Femur (tissue), 1 donor: ENCODE measurements at regions not wholly inside any gene's neighbourhood (a gene's known extent, or its start where the extent isn't known, plus 50 kb on each side); places are given as distances from the start of the nearest gene placed in this dataset.

ENCODE experiments used
- DNase-seq: peaks from one replicate; pipeline ENCODE4 v3.0.0-alpha.2; 2017

DNA sequence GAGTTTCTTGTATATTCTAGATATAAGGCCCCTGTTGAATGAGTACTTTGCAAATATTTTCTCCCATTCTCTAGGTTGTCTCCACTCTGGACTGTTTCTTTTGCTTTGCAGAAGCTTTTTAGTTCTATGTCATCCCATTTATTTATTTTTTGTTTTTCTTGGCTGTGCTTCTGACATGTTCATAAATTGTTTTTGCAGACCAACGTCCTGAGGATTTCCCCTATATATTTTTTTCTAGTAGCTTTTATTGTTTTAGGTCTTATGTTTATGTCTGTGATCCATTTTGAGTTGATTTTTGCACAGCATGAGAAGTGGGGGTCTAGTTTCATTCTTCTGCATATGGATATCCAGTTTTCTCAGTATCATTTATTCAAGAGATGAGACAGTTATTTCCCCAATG lies 70.4 kb upstream of the BTG1 start:
- no peak for DNase-seq

DNA sequence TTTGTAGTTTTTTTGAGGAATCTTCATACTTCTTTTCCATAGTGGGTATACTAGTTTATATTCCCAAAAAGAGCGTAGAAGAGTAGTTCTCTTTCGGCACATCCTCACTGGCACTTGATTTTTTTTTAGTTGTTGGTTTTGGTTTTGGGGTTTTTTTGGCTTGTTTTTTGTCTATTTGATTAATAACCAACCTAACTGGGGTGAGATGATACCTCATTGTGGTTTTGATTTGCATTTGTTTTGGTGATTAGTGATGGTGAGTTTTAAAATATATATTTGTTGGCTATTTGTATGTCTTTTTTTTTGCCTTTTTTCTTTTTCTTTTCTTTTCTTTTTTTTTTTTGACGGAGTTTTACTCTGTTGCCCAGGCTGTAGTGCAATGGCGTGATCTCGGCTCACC lies 69.7 kb upstream of the BTG1 start:
- no peak for DNase-seq

DNA sequence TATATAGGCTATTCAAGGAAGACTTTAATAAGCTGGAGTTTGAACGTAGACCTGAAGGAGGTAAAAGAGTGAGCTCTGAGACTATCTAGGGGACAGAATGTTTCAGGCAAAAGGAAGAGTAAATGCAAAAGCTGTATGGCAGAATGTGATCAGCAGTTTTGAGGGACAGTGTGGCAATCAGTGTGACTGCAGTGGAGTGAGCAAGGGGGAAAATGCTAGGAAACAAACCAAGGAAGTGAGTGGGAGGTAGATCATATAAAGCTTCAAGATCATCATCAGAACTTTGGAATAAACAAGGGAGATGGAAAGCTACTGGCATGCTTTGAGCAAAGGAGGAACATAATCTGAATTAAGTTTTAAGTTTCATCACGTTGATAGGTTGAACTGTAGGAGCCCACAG lies 67.5 kb upstream of the BTG1 start:
- DNase-seq, result no peak

DNA sequence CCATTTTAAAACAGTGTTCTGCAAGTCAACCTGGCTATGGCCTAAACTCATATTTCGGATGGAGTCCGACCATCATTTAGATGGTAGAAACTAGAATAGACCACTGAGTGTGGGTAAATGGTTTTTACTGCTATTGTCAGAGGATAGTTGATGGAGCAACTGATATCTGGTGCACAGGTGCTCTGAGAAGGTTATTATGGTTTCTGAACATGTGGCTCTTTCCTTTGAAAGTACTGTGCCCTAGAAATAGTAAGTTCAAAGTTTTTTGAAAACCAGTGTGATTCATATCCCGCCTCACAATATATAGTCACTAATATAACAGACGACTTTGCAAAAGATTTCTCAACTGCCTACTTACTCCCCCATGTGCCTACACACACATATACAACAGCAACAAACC lies 64.4 kb upstream of the BTG1 start:
- no peak for DNase-seq

DNA sequence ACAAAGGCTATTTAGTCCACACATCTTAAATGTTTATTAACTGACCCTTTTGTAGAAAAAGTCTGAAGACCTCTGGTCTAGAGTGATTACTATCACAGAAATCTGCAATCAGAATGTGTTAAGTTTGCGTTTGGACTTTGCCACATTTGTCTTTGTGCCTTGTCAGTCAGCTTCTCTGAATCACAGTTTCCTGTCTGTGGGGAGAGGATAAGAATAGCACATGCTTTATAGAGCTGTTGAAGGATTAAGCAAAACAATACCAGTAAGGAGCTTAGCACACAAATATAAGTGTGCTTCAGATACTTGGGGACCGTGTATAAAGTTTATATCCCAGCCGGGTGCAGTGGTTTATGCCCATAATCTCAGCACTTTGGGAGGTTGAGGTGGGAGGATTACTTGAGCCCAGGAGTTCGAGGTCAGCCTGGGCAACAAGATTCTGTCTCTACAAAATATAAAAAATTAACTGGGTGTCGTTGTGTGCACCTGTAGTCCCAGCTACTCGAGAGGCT lies 63.0 kb upstream of the BTG1 start:
- no peak for DNase-seq

DNA sequence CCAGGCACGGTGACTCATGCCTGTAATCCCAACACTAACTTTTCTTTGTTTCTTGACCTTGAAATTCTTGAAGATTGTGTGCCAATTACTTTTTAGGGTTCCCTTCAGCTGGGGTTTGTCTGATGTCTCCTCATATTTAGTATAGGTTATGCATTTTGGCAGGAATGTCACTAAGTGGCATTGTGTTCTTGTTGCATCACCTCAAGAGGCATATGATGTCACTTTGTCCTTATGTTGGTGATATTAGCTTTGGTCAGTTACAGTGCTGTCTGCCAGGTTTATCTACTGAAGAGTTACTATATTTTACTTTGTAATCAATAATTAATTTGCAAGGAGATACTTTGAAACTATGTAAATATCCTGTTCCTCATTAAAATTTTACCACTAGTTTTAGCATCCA lies 61.0 kb upstream of the BTG1 start:
- DNase-seq, result no peak

DNA sequence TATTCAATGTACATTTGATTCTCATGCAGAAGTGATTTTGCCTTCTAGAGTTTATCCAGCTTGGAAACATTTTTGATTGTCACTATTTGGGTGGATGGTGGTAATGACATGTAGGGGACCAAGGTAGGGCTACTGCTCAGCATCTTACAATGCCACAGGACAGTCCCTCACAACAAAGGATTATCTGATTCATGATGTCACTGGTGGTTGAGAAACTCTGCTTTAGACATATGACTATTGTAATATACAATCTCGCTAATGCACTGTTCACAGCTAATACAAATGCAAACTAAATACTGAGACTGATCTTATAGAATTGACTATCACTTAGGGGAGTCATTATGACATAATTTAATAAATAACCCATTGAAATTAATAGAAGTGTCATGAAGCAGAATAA lies 60.4 kb upstream of the BTG1 start:
- DNase-seq, result no peak

DNA sequence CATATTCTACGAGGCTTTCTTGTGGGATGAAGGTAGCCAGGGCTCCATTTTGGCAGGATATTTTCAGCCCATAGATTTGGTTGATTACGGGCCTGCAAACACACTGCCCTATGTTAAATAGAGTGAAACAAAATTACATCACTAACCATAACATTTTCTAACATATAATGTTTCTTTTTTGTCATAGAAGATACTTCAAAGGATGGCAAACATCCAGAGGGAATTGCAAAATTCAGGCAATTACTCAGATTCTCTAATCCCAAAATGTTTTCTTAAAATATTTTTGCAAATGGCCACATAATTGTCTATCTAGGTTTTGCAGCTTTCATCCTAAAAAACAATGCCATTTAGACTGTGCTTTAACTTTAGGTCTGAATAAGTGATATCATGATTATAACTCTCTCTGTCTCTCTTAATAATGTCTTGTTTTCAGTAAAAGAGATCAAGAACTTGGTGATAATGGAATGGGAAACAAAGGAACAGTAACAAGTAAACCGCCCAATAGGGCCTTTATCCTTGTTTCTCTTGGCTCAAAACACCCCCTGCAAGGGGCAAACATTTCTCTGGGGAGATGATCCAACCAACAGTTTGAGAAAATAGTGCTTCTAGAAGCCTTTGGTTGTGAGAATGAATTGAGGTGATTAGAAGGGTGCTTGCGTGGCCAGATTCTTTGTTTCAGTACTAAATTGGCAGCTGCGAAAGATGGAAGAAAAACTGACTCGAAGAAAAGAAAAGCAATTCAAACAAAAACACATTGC lies 54.4 kb upstream of the BTG1 start:
- no peak for DNase-seq

DNA sequence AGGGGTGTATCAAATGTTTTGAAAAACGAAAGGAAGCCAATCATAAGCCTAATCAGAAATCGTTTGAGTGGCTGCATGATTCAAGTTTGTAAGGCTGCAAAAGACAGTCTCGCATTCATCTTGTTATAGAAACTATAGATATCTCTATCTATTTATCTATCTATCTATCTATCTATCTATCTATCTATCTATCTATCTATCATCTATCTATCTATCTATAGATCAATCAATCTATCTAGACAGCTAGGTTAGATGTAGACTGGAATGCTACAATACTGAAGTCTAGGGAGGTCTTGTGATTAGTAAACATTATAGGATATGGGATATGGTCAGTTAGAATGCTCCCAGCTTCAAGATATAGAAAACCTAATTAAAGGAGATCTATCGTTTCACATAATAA lies 52.2 kb upstream of the BTG1 start:
- DNase-seq, result no peak

DNA sequence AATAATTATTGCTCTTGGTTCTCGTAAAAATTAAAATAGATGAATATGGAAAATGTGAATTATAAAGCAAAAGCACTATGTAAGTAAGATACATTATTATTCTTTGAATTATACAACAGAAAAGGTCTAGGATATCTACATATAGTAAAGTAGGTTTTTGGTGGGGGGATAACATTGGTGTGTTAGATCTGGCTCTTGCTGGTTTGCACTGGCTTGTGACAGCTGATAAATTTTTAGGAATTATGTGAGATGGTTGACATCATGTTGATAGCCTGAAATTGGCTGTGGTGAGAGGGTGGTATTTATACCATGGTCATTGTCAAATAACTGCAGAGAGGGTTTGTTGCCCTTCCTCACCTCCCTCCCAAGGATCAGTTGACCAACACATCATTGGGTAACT lies 50.7 kb upstream of the BTG1 start:
- no peak for DNase-seq
